Chondrocyte (in vitro differentiated cells): ENCODE measurements at regions not wholly inside any gene's neighbourhood (a gene's known extent, or its start where the extent isn't known, plus 50 kb on each side); places are given as distances from the start of the nearest gene placed in this dataset.

Source experiments
- DNase-seq: peaks from one replicate; pipeline ENCODE4 v3.0.0; 2021; ENCODE audit warnings: mixed read lengths, low spot score
- H3K27ac Mint-ChIP-seq: one replicate; pipeline ENCODE4 v1.8.0; 2021; ENCODE audit warnings: mild to moderate bottlenecking, moderate library complexity, mixed read lengths; ENCODE audit not compliant: unreplicated experiment
- H3K27me3 Mint-ChIP-seq: 2 replicates; pipeline ENCODE4 v1.8.0; 2021; ENCODE audit warnings: low read depth, mixed read lengths
- H3K36me3 Mint-ChIP-seq: 2 replicates; pipeline ENCODE4 v1.8.0; 2021; ENCODE audit warnings: low read depth, mixed read lengths
- H3K4me1 Mint-ChIP-seq: 2 replicates; pipeline ENCODE4 v1.8.0; 2021; ENCODE audit warnings: low read depth, mild to moderate bottlenecking, mixed read lengths
- H3K4me3 Mint-ChIP-seq: one replicate; pipeline ENCODE4 v1.8.0; 2021; ENCODE audit warnings: mild to moderate bottlenecking, moderate library complexity, mixed read lengths; ENCODE audit not compliant: unreplicated experiment
- H3K9me3 Mint-ChIP-seq: 2 replicates; pipeline ENCODE4 v1.8.0; 2021; ENCODE audit warnings: low read depth, mixed read lengths
- CTCF ChIP-seq: fragments of 200-600 bp; sonication (generic); IDR thresholded peaks from 2 replicates; pipeline ENCODE4 v1.5.0; 2021; ENCODE audit warnings: antibody characterized with exemption, mild to moderate bottlenecking, moderate library complexity

- peak; percentile 37 for TF ChIP-seq CTCF
- no peak overlapping the region for H3K27ac Mint-ChIP-seq
- H3K9me3 Mint-ChIP-seq, result no peaks in the 10 kb centered on the region
- no peaks in the 10 kb centered on the region for H3K27me3 Mint-ChIP-seq
- no peak overlapping the region for H3K4me3 Mint-ChIP-seq
- no peaks in the 10 kb centered on the region for H3K36me3 Mint-ChIP-seq
- DNase-seq, result no peak
- H3K4me1 Mint-ChIP-seq, result peaks cover 35% of the 10 kb centered on the region
Observed at GRCh38 chr17:72388765-72389473, 268.1 kb downstream of the SOX9 start.

- no peak for TF ChIP-seq CTCF
- H3K36me3 Mint-ChIP-seq, result no peaks in the 10 kb centered on the region
- no peak overlapping the region for H3K4me3 Mint-ChIP-seq
- peaks cover 42% of the 10 kb centered on the region for H3K4me1 Mint-ChIP-seq
- DNase-seq, result no peak
- H3K9me3 Mint-ChIP-seq, result no peaks in the 10 kb centered on the region
- no peaks in the 10 kb centered on the region for H3K27me3 Mint-ChIP-seq
- H3K27ac Mint-ChIP-seq, result no peak overlapping the region
Observed at GRCh38 chr17:72390675-72391508, 270.1 kb downstream of the SOX9 start.

GRCh38 chr17:72392056-72393010 lies 271.5 kb downstream of the SOX9 start:
- Mint-ChIP-seq H3K9me3 (no peaks in the 10 kb centered on the region), H3K4me1 (peaks cover 30% of the 10 kb centered on the region), H3K27me3 (no peaks in the 10 kb centered on the region), H3K4me3 (no peak overlapping the region), H3K27ac (no peak overlapping the region), H3K36me3 (no peaks in the 10 kb centered on the region)
- TF ChIP-seq CTCF, result no peak
- DNase-seq, result no peak

GRCh38 chr17:72393553-72393952 lies 272.7 kb downstream of the SOX9 start:
- no peak for TF ChIP-seq CTCF
- peaks cover 23% of the 10 kb centered on the region for H3K4me1 Mint-ChIP-seq
- no peaks in the 10 kb centered on the region for H3K9me3 Mint-ChIP-seq
- peaks cover 5% of the 10 kb centered on the region for H3K36me3 Mint-ChIP-seq
- H3K27me3 Mint-ChIP-seq, result no peaks in the 10 kb centered on the region
- peak overlapping the region; percentile 52 for H3K27ac Mint-ChIP-seq
- H3K4me3 Mint-ChIP-seq, result no peak overlapping the region
- DNase-seq, result no peak

GRCh38 chr17:72394531-72394930 lies 273.7 kb downstream of the SOX9 start:
- Mint-ChIP-seq H3K27me3 (no peaks in the 10 kb centered on the region), H3K36me3 (peaks cover 5% of the 10 kb centered on the region)

More at GRCh38 chr17:72394531-72394930, 273.7 kb downstream of the SOX9 start:
- H3K4me3 Mint-ChIP-seq, result no peak overlapping the region
- TF ChIP-seq CTCF, result no peak
- no peaks in the 10 kb centered on the region for H3K9me3 Mint-ChIP-seq
- no peak for DNase-seq
- no peak overlapping the region for H3K27ac Mint-ChIP-seq
- peaks cover 23% of the 10 kb centered on the region for H3K4me1 Mint-ChIP-seq
